HEK293T (cell line): ENCODE measurements at regions not wholly inside any gene's neighbourhood (a gene's known extent, or its start where the extent isn't known, plus 50 kb on each side); places are given as distances from the start of the nearest gene placed in this dataset.

Source experiments
- CTCF ChIA-PET: fragments of 350-600 bp; formaldehyde crosslinking; extraction: SDS; loops from one replicate; lab custom pipeline; 2021; ENCODE audit warnings: antibody characterized with exemption, inconsistent platforms; lab: Yijun Ruan, JAX
- POLR2A ChIA-PET: fragments of 350-600 bp; formaldehyde crosslinking; extraction: SDS; loops from one replicate; lab custom pipeline; 2020; ENCODE audit warnings: antibody characterized with exemption, inconsistent platforms; lab: Yijun Ruan, JAX
- DNase-seq: peaks from one replicate; pipeline ENCODE4 v3.0.0; 2012; ENCODE audit warnings: mixed read lengths; ENCODE audit errors: extremely low spot score
- ARNT ChIP-seq: fragments of 450-650 bp; IDR thresholded peaks from 2 replicates; pipeline ENCODE4 v1.6.1; 2017; ENCODE audit warnings: mild to moderate bottlenecking
- BHLHE40 ChIP-seq: fragments of 450-650 bp; IDR thresholded peaks from 2 replicates; pipeline ENCODE4 v1.6.1; 2016; ENCODE audit warnings: mild to moderate bottlenecking, moderate library complexity, borderline replicate concordance
- CTBP1 ChIP-seq: fragments of 450-650 bp; IDR thresholded peaks from 2 replicates; pipeline ENCODE4 v1.6.1; 2016; ENCODE audit warnings: borderline replicate concordance
- ELF4 ChIP-seq: fragments of 450-650 bp; IDR thresholded peaks from 2 replicates; pipeline ENCODE4 v1.6.1; 2017; ENCODE audit warnings: antibody characterized with exemption
- FOXA1 ChIP-seq: fragments of 450-650 bp; IDR thresholded peaks from 2 replicates; pipeline ENCODE4 v1.6.1; 2016; ENCODE audit warnings: mild to moderate bottlenecking
- FOXK2 ChIP-seq: fragments of 450-650 bp; IDR thresholded peaks from 2 replicates; pipeline ENCODE4 v1.6.1; 2016; ENCODE audit warnings: mild to moderate bottlenecking
- FOXM1 ChIP-seq: fragments of 450-650 bp; IDR thresholded peaks from 2 replicates; pipeline ENCODE4 v1.6.1; 2017; ENCODE audit warnings: mild to moderate bottlenecking, borderline replicate concordance
- HDGF ChIP-seq: fragments of 450-650 bp; IDR thresholded peaks from 2 replicates; pipeline ENCODE4 v1.6.1; 2017; ENCODE audit warnings: antibody characterized with exemption, borderline replicate concordance
- L3MBTL2 ChIP-seq: fragments of 450-650 bp; conservative IDR thresholded peaks from 2 replicates; pipeline ENCODE4 v1.6.1; 2016; ENCODE audit warnings: mild to moderate bottlenecking
- LEF1 ChIP-seq: fragments of 450-650 bp; IDR thresholded peaks from 2 replicates; pipeline ENCODE4 v1.6.1; 2017; ENCODE audit warnings: mild to moderate bottlenecking, borderline replicate concordance
- NFRKB ChIP-seq: fragments of 450-650 bp; IDR thresholded peaks from 2 replicates; pipeline ENCODE4 v1.6.1; 2016; ENCODE audit warnings: mild to moderate bottlenecking, moderate library complexity
- PKNOX1 ChIP-seq: fragments of 450-650 bp; IDR thresholded peaks from 2 replicates; pipeline ENCODE4 v1.6.1; 2016
- SP1 ChIP-seq: fragments of 450-650 bp; IDR thresholded peaks from 2 replicates; pipeline ENCODE4 v1.6.1; 2017
- SUZ12 ChIP-seq: fragments of 450-650 bp; IDR thresholded peaks from 2 replicates; pipeline ENCODE4 v1.6.1; 2016; ENCODE audit warnings: mild to moderate bottlenecking
- TARDBP ChIP-seq: fragments of 450-650 bp; IDR thresholded peaks from 2 replicates; pipeline ENCODE4 v1.6.1; 2016
- ZNF384 ChIP-seq: fragments of 450-650 bp; IDR thresholded peaks from 2 replicates; pipeline ENCODE4 v1.6.1; 2016

- DNase-seq = peak; percentile 30
- POLR2A ChIA-PET = no interaction called here
- CTCF ChIA-PET = interaction anchor here (0.6 kb wide), 1 partner anchor 24 kb away, joined by 6 read pairs; no protein-coding TSS in a partner anchor
- TF ChIP-seq CTBP1 = no peak
- peak; percentile 98 for TF ChIP-seq L3MBTL2
- TF ChIP-seq LEF1 = no peak
- no peak for TF ChIP-seq ARNT
These were observed 219.1 kb downstream of the RBM19 start for GRCh38 chr12:113747017-113747416.

GRCh38 chr12:113744802-113745395, 221.2 kb downstream of the RBM19 start:
- CTCF ChIA-PET = no interaction called here
- POLR2A ChIA-PET = no interaction called here
- no peak for DNase-seq
- TF ChIP-seq FOXM1 (no peak), SP1 (no peak)

- CTCF ChIA-PET = no interaction called here
- TF ChIP-seq NFRKB (no peak), PKNOX1 (no peak), ZNF384 (no peak), BHLHE40 (no peak), ARNT (no peak), FOXA1 (no peak), SP1 (no peak), LEF1 (no peak), HDGF (no peak), TARDBP (no peak), ELF4 (no peak), CTBP1 (no peak), FOXK2 (no peak), FOXM1 (no peak)
- POLR2A ChIA-PET = no interaction called here
- DNase-seq = no peak
These were observed 223.3 kb downstream of the RBM19 start for GRCh38 chr12:113742801-113743200.

GRCh38 chr12:113740699-113741098, 225.4 kb downstream of the RBM19 start:
- ChIA-PET POLR2A (no interaction called here), CTCF (interaction anchor here (0.7 kb wide), 1 partner anchor 85 kb away, joined by 3 read pairs; no protein-coding TSS in a partner anchor)
- no peak for DNase-seq
- TF ChIP-seq CTBP1 (no peak), BHLHE40 (no peak), NFRKB (no peak), HDGF (no peak), FOXK2 (no peak), ELF4 (no peak), FOXA1 (no peak), PKNOX1 (no peak), L3MBTL2 (no peak), ARNT (no peak), TARDBP (no peak), FOXM1 (no peak)

- TF ChIP-seq CTBP1 (no peak), FOXA1 (no peak), SP1 (no peak), ARNT (no peak)
- CTCF ChIA-PET = interaction anchor here (1.4 kb wide), 1 partner anchor 273 kb away, joined by 3 read pairs; no protein-coding TSS in a partner anchor
- no peak for DNase-seq
These were observed 231.0 kb downstream of the RBM19 start for GRCh38 chr12:113735131-113735530.

GRCh38 chr12:113734503-113734902, 231.6 kb downstream of the RBM19 start:
- TF ChIP-seq FOXA1 (no peak), NFRKB (no peak), FOXM1 (no peak)
- ChIA-PET POLR2A (no interaction called here), CTCF (interaction anchor here (1.4 kb wide), 1 partner anchor 273 kb away, joined by 3 read pairs; no protein-coding TSS in a partner anchor)
- no peak for DNase-seq

More at GRCh38 chr12:113735131-113735530, 231.0 kb downstream of the RBM19 start:
- POLR2A ChIA-PET = no interaction called here

- ChIA-PET POLR2A (no interaction called here), CTCF (no interaction called here)
- DNase-seq = no peak
- TF ChIP-seq ZNF384 (no peak), L3MBTL2 (no peak)
These were observed 233.2 kb downstream of the RBM19 start for GRCh38 chr12:113732916-113733315.

- CTCF ChIA-PET = no interaction called here
- POLR2A ChIA-PET = no interaction called here
These were observed 238.5 kb downstream of the RBM19 start for GRCh38 chr12:113727651-113728061.

More at GRCh38 chr12:113727651-113728061, 238.5 kb downstream of the RBM19 start:
- TF ChIP-seq FOXA1 (no peak), L3MBTL2 (no peak), CTBP1 (no peak), NFRKB (no peak), ZNF384 (no peak), ARNT (no peak), PKNOX1 (no peak), BHLHE40 (no peak), FOXM1 (no peak), FOXK2 (no peak), TARDBP (no peak), SP1 (no peak), HDGF (no peak), ELF4 (no peak), SUZ12 (no peak)
- no peak for DNase-seq
